HG03064 (cell line): ENCODE measurements at regions not wholly inside any gene's neighbourhood (a gene's known extent, or its start where the extent isn't known, plus 50 kb on each side); places are given as distances from the start of the nearest gene placed in this dataset.
"Not testable (repeated sequence)": the region's sequence is repeated elsewhere in the genome, so short reads cannot be mapped to it uniquely, and the experiment has no call there.

Experiments
- ATAC-seq: cut with Tn5 transposase; IDR thresholded peaks from one replicate; pipeline ENCODE4 v1.9.1; 2021; ENCODE audit warnings: low read depth; ENCODE audit not compliant: unreplicated experiment

GRCh38 chr2:194725169-194725568 lies 931.9 kb upstream of the SLC39A10 start:
- no peak for ATAC-seq

GRCh38 chr2:194723446-194723845 lies 933.6 kb upstream of the SLC39A10 start:
- ATAC-seq, result no peak

- ATAC-seq, result no peak
Measured at GRCh38 chr2:194721227-194721626, 935.8 kb upstream of the SLC39A10 start.

- no peak for ATAC-seq
Measured at GRCh38 chr2:194720462-194720861, 936.6 kb upstream of the SLC39A10 start.

GRCh38 chr2:194718881-194719280 lies 938.1 kb upstream of the SLC39A10 start:
- ATAC-seq, result no peak

- no peak for ATAC-seq
Measured at GRCh38 chr2:194714541-194714940, 942.5 kb upstream of the SLC39A10 start.

- no peak for ATAC-seq
Measured at GRCh38 chr2:194709840-194710239, 947.2 kb upstream of the SLC39A10 start.

- no peak for ATAC-seq
Measured at GRCh38 chr2:194706179-194706578, 950.8 kb upstream of the SLC39A10 start.

GRCh38 chr2:194705398-194705797 lies 951.6 kb upstream of the SLC39A10 start:
- ATAC-seq, result no peak

GRCh38 chr2:194700726-194701125 lies 956.3 kb upstream of the SLC39A10 start:
- ATAC-seq, result no peak

- no peak for ATAC-seq
Measured at GRCh38 chr2:194700116-194700515, 956.9 kb upstream of the SLC39A10 start.

- ATAC-seq, result no peak
Measured at GRCh38 chr2:194698012-194698411, 959.0 kb upstream of the SLC39A10 start.

GRCh38 chr2:194697439-194697838 lies 959.6 kb upstream of the SLC39A10 start:
- ATAC-seq, result no peak

GRCh38 chr2:194696690-194697089 lies 960.3 kb upstream of the SLC39A10 start:
- ATAC-seq, result no peak

GRCh38 chr2:194686569-194686968 lies 970.5 kb upstream of the SLC39A10 start:
- no peak for ATAC-seq

GRCh38 chr2:194674043-194674442 lies 983.0 kb upstream of the SLC39A10 start:
- no peak for ATAC-seq

GRCh38 chr2:194672994-194673393 lies 984.0 kb upstream of the SLC39A10 start:
- no peak for ATAC-seq

- ATAC-seq, result no peak
Measured at GRCh38 chr2:194661431-194661830, 995.6 kb upstream of the SLC39A10 start.

- not testable (repeated sequence) for ATAC-seq
Measured at GRCh38 chr2:194639057-194639456, 1018.0 kb upstream of the SLC39A10 start.

GRCh38 chr2:194621945-194622344 lies 1035.1 kb upstream of the SLC39A10 start:
- no peak for ATAC-seq

GRCh38 chr2:194619366-194619765 lies 1037.7 kb upstream of the SLC39A10 start:
- no peak for ATAC-seq

- no peak for ATAC-seq
Measured at GRCh38 chr2:194618432-194618831, 1038.6 kb upstream of the SLC39A10 start.

- ATAC-seq, result peak; percentile 77
Measured at GRCh38 chr2:194616334-194616733, 1040.7 kb upstream of the SLC39A10 start.
